ACHN (cell line): ENCODE measurements at regions not wholly inside any gene's neighbourhood (a gene's known extent, or its start where the extent isn't known, plus 50 kb on each side); places are given as distances from the start of the nearest gene placed in this dataset.
A peak's percentile ranks its signal among the peaks of the same experiment; 100 is the strongest.
"Not testable (repeated sequence)": the region's sequence is repeated elsewhere in the genome, so short reads cannot be mapped to it uniquely, and the experiment has no call there.

Experiments
- DNase-seq: peaks from one replicate; pipeline ENCODE4 v3.0.0-alpha.2; 2015
- in situ Hi-C: cut with HindIII; loops from 2 replicates; pipeline ENCODE4 v1.10.0; 2017; ENCODE audit warnings: low sequenced_read_pairs, low pct_ligation_motif_present, low pct_unique_long_range_greater_than_20kb

GRCh38 chr3:18992709-18993108 is 155.6 kb upstream of the KCNH8 start:
- in situ Hi-C loops: no loop called here

GRCh38 chr3:18989237-18989795 is 159.0 kb upstream of the KCNH8 start:
- in situ Hi-C loops: no loop called here
- DNase-seq: no peak

More at GRCh38 chr3:18992709-18993108, 155.6 kb upstream of the KCNH8 start:
- DNase-seq: no peak

- DNase-seq: peak; percentile 35
- in situ Hi-C loops: no loop called here
Measured at GRCh38 chr3:18988614-18989229, 159.6 kb upstream of the KCNH8 start.

- no peak for DNase-seq
- in situ Hi-C loops: no loop called here
Measured at GRCh38 chr3:18987862-18988447, 160.4 kb upstream of the KCNH8 start.

GRCh38 chr3:18987070-18987469 is 161.2 kb upstream of the KCNH8 start:
- DNase-seq: no peak
- in situ Hi-C loops: no loop called here

GRCh38 chr3:18982920-18983319 is 165.4 kb upstream of the KCNH8 start:
- in situ Hi-C loops: no loop called here
- DNase-seq: no peak

- in situ Hi-C loops: not testable (repeated sequence)
Measured at GRCh38 chr3:18976102-18976501, 172.2 kb upstream of the KCNH8 start.

GRCh38 chr3:18968120-18968519 is 180.2 kb upstream of the KCNH8 start:
- in situ Hi-C loops: no loop called here
- no peak for DNase-seq

More at GRCh38 chr3:18976102-18976501, 172.2 kb upstream of the KCNH8 start:
- not testable (repeated sequence) for DNase-seq

GRCh38 chr3:18965781-18966180 is 182.5 kb upstream of the KCNH8 start:
- no peak for DNase-seq
- in situ Hi-C loops: no loop called here

GRCh38 chr3:18964640-18965039 is 183.7 kb upstream of the KCNH8 start:
- in situ Hi-C loops: no loop called here
- DNase-seq: no peak

- in situ Hi-C loops: no loop called here
Measured at GRCh38 chr3:18951333-18951732, 197.0 kb upstream of the KCNH8 start.

GRCh38 chr3:18946524-18946923 is 201.8 kb upstream of the KCNH8 start:
- in situ Hi-C loops: no loop called here
- no peak for DNase-seq

More at GRCh38 chr3:18951333-18951732, 197.0 kb upstream of the KCNH8 start:
- DNase-seq: no peak

GRCh38 chr3:18937574-18937973 is 210.7 kb upstream of the KCNH8 start:
- in situ Hi-C loops: no loop called here

GRCh38 chr3:18919158-18919557 is 229.2 kb upstream of the KCNH8 start:
- no peak for DNase-seq
- in situ Hi-C loops: no loop called here

More at GRCh38 chr3:18937574-18937973, 210.7 kb upstream of the KCNH8 start:
- DNase-seq: no peak

GRCh38 chr3:18917923-18918322 is 230.4 kb upstream of the KCNH8 start:
- DNase-seq: no peak

GRCh38 chr3:18902081-18902793 is 246.1 kb upstream of the KCNH8 start:
- DNase-seq: no peak
- in situ Hi-C loops: no loop called here

More at GRCh38 chr3:18917923-18918322, 230.4 kb upstream of the KCNH8 start:
- in situ Hi-C loops: no loop called here

- DNase-seq: no peak
- in situ Hi-C loops: no loop called here
Measured at GRCh38 chr3:18901571-18901970, 246.7 kb upstream of the KCNH8 start.

GRCh38 chr3:18900994-18901393 is 247.3 kb upstream of the KCNH8 start:
- in situ Hi-C loops: no loop called here
- DNase-seq: no peak

GRCh38 chr3:18898911-18899310 is 249.4 kb upstream of the KCNH8 start:
- no peak for DNase-seq
- in situ Hi-C loops: no loop called here
